OCI-LY7 (cell line): ENCODE measurements at regions not wholly inside any gene's neighbourhood (a gene's known extent, or its start where the extent isn't known, plus 50 kb on each side); places are given as distances from the start of the nearest gene placed in this dataset.

Experiments used
- CTCF ChIP-seq: fragments of 200-600 bp; sonication (generic); conservative IDR thresholded peaks from 2 replicates; pipeline ENCODE4 v1.5.1; 2014; ENCODE audit warnings: mild to moderate bottlenecking, antibody characterized with exemption, low read length, moderate library complexity, mixed read lengths
- EZH2phosphoT487 ChIP-seq: fragments of 200-600 bp; sonication (generic); IDR thresholded peaks from 2 replicates; pipeline ENCODE4 v1.6.1; 2018; ENCODE audit warnings: low read depth, borderline replicate concordance, mild to moderate bottlenecking, mixed run types, antibody characterized with exemption, low read length, moderate library complexity, mixed read lengths

DNA sequence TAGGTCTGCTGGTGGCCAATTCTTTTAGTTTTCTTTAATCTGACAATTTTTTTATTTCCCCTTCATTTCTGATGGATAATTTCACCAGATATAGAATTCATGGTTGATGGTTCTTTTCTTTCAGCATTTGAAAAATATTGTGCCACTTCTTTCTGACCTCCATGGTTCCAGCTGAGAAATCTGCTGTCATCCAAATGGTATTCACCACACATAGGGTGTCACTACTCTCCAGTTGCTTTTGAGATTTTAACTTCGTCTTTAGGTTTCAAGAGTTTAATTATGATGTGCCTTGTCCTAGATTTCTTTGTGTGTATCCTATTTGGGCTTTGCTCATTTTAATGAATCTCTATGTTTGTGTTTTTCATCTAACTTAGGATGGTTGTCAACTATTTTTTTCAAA lies 488.6 kb upstream of the HS6ST1 start:
- TF ChIP-seq CTCF (no peak), EZH2phosphoT487 (no peak)
